BJ (cell line): ENCODE measurements at regions not wholly inside any gene's neighbourhood (a gene's known extent, or its start where the extent isn't known, plus 50 kb on each side); places are given as distances from the start of the nearest gene placed in this dataset.

Experiments
- CTCF ChIA-PET: fragments of 350-600 bp; formaldehyde crosslinking; extraction: SDS; loops from one replicate; lab custom pipeline; 2021; ENCODE audit warnings: antibody characterized with exemption, inconsistent platforms; lab: Yijun Ruan, JAX
- POLR2A ChIA-PET: fragments of 300-600 bp; sonication (Branson Sonifier 250); formaldehyde crosslinking; extraction: SDS; loops from one replicate; lab custom pipeline; 2021; ENCODE audit warnings: antibody characterized with exemption; lab: Charles Lee
- DNase-seq: peaks from one replicate; pipeline ENCODE4 v3.0.0-alpha.2; 2011; ENCODE audit warnings: low read depth
- H3K27me3 ChIP-seq: 2 replicates; pipeline ENCODE4 v1.6.0; 2011; ENCODE audit warnings: low read length; ENCODE audit not compliant: control insufficient read depth, insufficient read depth
- H3K36me3 ChIP-seq: 2 replicates; pipeline ENCODE4 v1.5.1; 2011; ENCODE audit warnings: low read length; ENCODE audit not compliant: control insufficient read depth, insufficient read depth
- H3K4me3 ChIP-seq: 2 replicates; pipeline ENCODE4 v1.5.1; 2011; ENCODE audit warnings: low read depth, mild to moderate bottlenecking, control low read depth, low read length
- CTCF ChIP-seq: IDR thresholded peaks from 2 replicates; pipeline ENCODE4 v1.5.1; 2011; ENCODE audit warnings: low read depth, mild to moderate bottlenecking, control low read depth, inconsistent platforms, low read length, moderate library complexity; ENCODE audit not compliant: insufficient read depth

- H3K27me3 ChIP-seq: peaks cover 1% of the 10 kb centered on the region
- H3K36me3 ChIP-seq: no peaks in the 10 kb centered on the region
- no peak for TF ChIP-seq CTCF
- DNase-seq: no peak
- H3K4me3 ChIP-seq: no peak overlapping the region
- ChIA-PET CTCF (no interaction called here), POLR2A (no interaction called here)
Observed at GRCh38 chr20:17797161-17797560, 97.4 kb downstream of the BANF2 start.

GRCh38 chr20:17796091-17796563 is 96.4 kb downstream of the BANF2 start:
- no peak for TF ChIP-seq CTCF
- Histone ChIP-seq H3K36me3 (no peaks in the 10 kb centered on the region), H3K27me3 (peaks cover 1% of the 10 kb centered on the region), H3K4me3 (no peak overlapping the region)
- peak; percentile 36 for DNase-seq
- POLR2A ChIA-PET: no interaction called here
- CTCF ChIA-PET: interaction anchor here (1.0 to 3.1 kb wide), 5 partner anchors 10 to 114 kb away, joined by 3 to 13 read pairs (median 4); partner anchors contain the start of gene RRBP1

GRCh38 chr20:17795501-17796071 is 95.8 kb downstream of the BANF2 start:
- H3K4me3 ChIP-seq: no peak overlapping the region
- peaks cover 1% of the 10 kb centered on the region for H3K27me3 ChIP-seq
- POLR2A ChIA-PET: no interaction called here
- CTCF ChIA-PET: interaction anchor here (1.0 to 3.1 kb wide), 5 partner anchors 9 to 113 kb away, joined by 3 to 13 read pairs (median 4); partner anchors contain the start of gene RRBP1
- DNase-seq: no peak
- no peaks in the 10 kb centered on the region for H3K36me3 ChIP-seq
- no peak for TF ChIP-seq CTCF

GRCh38 chr20:17795003-17795402 is 95.2 kb downstream of the BANF2 start:
- POLR2A ChIA-PET: no interaction called here
- CTCF ChIA-PET: interaction anchor here (1.0 to 3.1 kb wide), 5 partner anchors 9 to 113 kb away, joined by 3 to 13 read pairs (median 4); partner anchors contain the start of gene RRBP1
- no peak for TF ChIP-seq CTCF
- Histone ChIP-seq H3K4me3 (no peak overlapping the region), H3K27me3 (peaks cover 1% of the 10 kb centered on the region), H3K36me3 (no peaks in the 10 kb centered on the region)
- DNase-seq: no peak

GRCh38 chr20:17794400-17794799 is 94.6 kb downstream of the BANF2 start:
- no peak overlapping the region for H3K4me3 ChIP-seq
- ChIA-PET POLR2A (no interaction called here), CTCF (interaction anchor here (1.8 to 3.1 kb wide), 2 partner anchors 8 to 112 kb away, joined by 4 to 13 read pairs; partner anchors contain the start of gene RRBP1)
- no peak for TF ChIP-seq CTCF
- DNase-seq: no peak
- peaks cover 1% of the 10 kb centered on the region for H3K27me3 ChIP-seq
- no peaks in the 10 kb centered on the region for H3K36me3 ChIP-seq
